Hepatocyte (in vitro differentiated cells): ENCODE measurements at regions not wholly inside any gene's neighbourhood (a gene's known extent, or its start where the extent isn't known, plus 50 kb on each side); places are given as distances from the start of the nearest gene placed in this dataset.
"Not testable (repeated sequence)": the region's sequence is repeated elsewhere in the genome, so short reads cannot be mapped to it uniquely, and the experiment has no call there.

ENCODE experiments used
- CTCF ChIP-seq: fragments of 200-600 bp; sonication (generic); IDR thresholded peaks from 2 replicates; pipeline ENCODE4 v1.5.1; 2016; ENCODE audit warnings: antibody characterized with exemption, mild to moderate bottlenecking; ENCODE audit not compliant: poor library complexity
- EZH2phosphoT487 ChIP-seq: fragments of 200-600 bp; sonication (generic); IDR thresholded peaks from one replicate; pipeline ENCODE4 v1.6.1; 2018; ENCODE audit warnings: antibody characterized with exemption, mild to moderate bottlenecking, low read depth, moderate library complexity; ENCODE audit not compliant: unreplicated experiment, severe bottlenecking

GRCh38 chr13:79923973-79924556 lies 416.9 kb downstream of the SPRY2 start:
- TF ChIP-seq CTCF, EZH2phosphoT487: not testable (repeated sequence)
